ENCODE measurements at regions not wholly inside any gene's neighbourhood (a gene's known extent, or its start where the extent isn't known, plus 50 kb on each side); places are given as distances from the start of the nearest gene placed in this dataset.

GRCh38 chr7:32285698-32286097, 204.5 kb downstream of the LSM5 start:
- TF ChIP-seq, protein P1, sequence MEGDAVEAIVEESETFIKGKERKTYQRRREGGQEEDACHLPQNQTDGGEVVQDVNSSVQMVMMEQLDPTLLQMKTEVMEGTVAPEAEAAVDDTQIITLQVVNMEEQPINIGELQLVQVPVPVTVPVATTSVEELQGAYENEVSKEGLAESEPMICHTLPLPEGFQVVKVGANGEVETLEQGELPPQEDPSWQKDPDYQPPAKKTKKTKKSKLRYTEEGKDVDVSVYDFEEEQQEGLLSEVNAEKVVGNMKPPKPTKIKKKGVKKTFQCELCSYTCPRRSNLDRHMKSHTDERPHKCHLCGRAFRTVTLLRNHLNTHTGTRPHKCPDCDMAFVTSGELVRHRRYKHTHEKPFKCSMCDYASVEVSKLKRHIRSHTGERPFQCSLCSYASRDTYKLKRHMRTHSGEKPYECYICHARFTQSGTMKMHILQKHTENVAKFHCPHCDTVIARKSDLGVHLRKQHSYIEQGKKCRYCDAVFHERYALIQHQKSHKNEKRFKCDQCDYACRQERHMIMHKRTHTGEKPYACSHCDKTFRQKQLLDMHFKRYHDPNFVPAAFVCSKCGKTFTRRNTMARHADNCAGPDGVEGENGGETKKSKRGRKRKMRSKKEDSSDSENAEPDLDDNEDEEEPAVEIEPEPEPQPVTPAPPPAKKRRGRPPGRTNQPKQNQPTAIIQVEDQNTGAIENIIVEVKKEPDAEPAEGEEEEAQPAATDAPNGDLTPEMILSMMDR (IDR thresholded peaks at IDR 0.05): no peak
- TF ChIP-seq EP300 (IDR thresholded peaks at IDR 0.05) (no peak), POLR2A (IDR thresholded peaks at IDR 0.05) (no peak)
